Esophagus squamous epithelium (tissue), 5 donors: ENCODE measurements at regions not wholly inside any gene's neighbourhood (a gene's known extent, or its start where the extent isn't known, plus 50 kb on each side); places are given as distances from the start of the nearest gene placed in this dataset.

Experiments used
- DNase-seq: peaks from one replicate; lab custom pipeline; 2025; lab: John Stamatoyannopoulos, UW
- H3K27ac ChIP-seq, 4 donors: fragments of 200-600 bp; sonication (generic); one replicate each; pipeline ENCODE4 v1.5.1; 2016 to 2019; ENCODE audit warnings: mild to moderate bottlenecking in 1 of 4
- H3K27me3 ChIP-seq, 4 donors: fragments of 200-600 bp; sonication (generic); 1 replicate in 3 of 4; 2 replicates in 1 of 4; pipeline versions ENCODE4 v1.5.1 to v1.6.0; 2017 to 2021; ENCODE audit warnings: antibody characterized with exemption in 1 of 4
- H3K36me3 ChIP-seq, 3 donors: fragments of 200-600 bp; sonication (generic); one replicate each; pipeline ENCODE4 v1.5.1; 2016 to 2019
- H3K4me1 ChIP-seq, 3 donors: fragments of 200-600 bp; sonication (generic); one replicate each; pipeline ENCODE4 v1.5.1; 2017 to 2019
- H3K4me3 ChIP-seq, 4 donors: fragments of 200-600 bp; sonication (generic); 1 replicate in 3 of 4; 2 replicates in 1 of 4; pipeline ENCODE4 v1.5.1; 2016 to 2019; ENCODE audit warnings: mild to moderate bottlenecking in 2 of 4, moderate library complexity in 1 of 4
- H3K9me3 ChIP-seq, 3 donors: fragments of 200-600 bp; sonication (generic); one replicate each; pipeline ENCODE4 v1.5.1; 2016 to 2019
- POLR2A ChIP-seq, 4 donors: fragments of 450-650 bp; IDR thresholded peaks; one replicate each; pipeline ENCODE4 v1.6.1; 2017; ENCODE audit warnings: antibody characterized with exemption in 4 of 4, mild to moderate bottlenecking in 4 of 4, moderate library complexity in 3 of 4
- WGBS, 2 donors: methylation state at CpG; one replicate each; pipeline ENCODE4 v1.1.5; 2018; 5-methylcytosine and 5-hydroxymethylcytosine counted together
- intact Hi-C: fragments of 100-400 bp; cut with DNase I; formaldehyde crosslinking; loops from one replicate; pipeline ENCODE4 v1.15.0; 2022
- TF ChIP-seq, protein P1 (sequence below), 6 experiments: fragments of 450-650 bp in 4 of 6; fragments of 200-600 bp in 2 of 6; sonication (generic) in 2 of 6; IDR thresholded peaks; one replicate each; pipeline ENCODE4 v1.5.1; 2016 to 2019; ENCODE audit warnings: antibody characterized with exemption in 6 of 6, mild to moderate bottlenecking in 4 of 6, moderate library complexity in 4 of 6
- donor health status: DM: yes; HTN: yes; CAD: no.

GRCh38 chr4:79666875-79667274 is 258.8 kb upstream of the GK2 start:
- Histone ChIP-seq H3K4me1 (no peaks in the 10 kb centered on the region), H3K9me3 (no peaks in the 10 kb centered on the region), H3K27ac (no peak overlapping the region), H3K36me3 (no peaks in the 10 kb centered on the region), H3K27me3 (no peaks in the 10 kb centered on the region), H3K4me3 (no peak overlapping the region)
- intact Hi-C loops, result no loop called here
- 77 to 86% methylated on average over 3 of the region's 3 CpGs for WGBS, 2 donors
- DNase-seq, result no peak
- TF ChIP-seq POLR2A (IDR thresholded peaks at IDR 0.05), result no peak
- TF ChIP-seq, protein P1, sequence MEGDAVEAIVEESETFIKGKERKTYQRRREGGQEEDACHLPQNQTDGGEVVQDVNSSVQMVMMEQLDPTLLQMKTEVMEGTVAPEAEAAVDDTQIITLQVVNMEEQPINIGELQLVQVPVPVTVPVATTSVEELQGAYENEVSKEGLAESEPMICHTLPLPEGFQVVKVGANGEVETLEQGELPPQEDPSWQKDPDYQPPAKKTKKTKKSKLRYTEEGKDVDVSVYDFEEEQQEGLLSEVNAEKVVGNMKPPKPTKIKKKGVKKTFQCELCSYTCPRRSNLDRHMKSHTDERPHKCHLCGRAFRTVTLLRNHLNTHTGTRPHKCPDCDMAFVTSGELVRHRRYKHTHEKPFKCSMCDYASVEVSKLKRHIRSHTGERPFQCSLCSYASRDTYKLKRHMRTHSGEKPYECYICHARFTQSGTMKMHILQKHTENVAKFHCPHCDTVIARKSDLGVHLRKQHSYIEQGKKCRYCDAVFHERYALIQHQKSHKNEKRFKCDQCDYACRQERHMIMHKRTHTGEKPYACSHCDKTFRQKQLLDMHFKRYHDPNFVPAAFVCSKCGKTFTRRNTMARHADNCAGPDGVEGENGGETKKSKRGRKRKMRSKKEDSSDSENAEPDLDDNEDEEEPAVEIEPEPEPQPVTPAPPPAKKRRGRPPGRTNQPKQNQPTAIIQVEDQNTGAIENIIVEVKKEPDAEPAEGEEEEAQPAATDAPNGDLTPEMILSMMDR (IDR thresholded peaks at IDR 0.05), result no peak

- Histone ChIP-seq H3K4me1 (no peaks in the 10 kb centered on the region), H3K9me3 (no peaks in the 10 kb centered on the region), H3K36me3 (no peaks in the 10 kb centered on the region), H3K27me3 (no peaks in the 10 kb centered on the region), H3K4me3 (no peak overlapping the region), H3K27ac (no peak overlapping the region)
- no peak for TF ChIP-seq POLR2A (IDR thresholded peaks at IDR 0.05)
- TF ChIP-seq, protein P1 (IDR thresholded peaks at IDR 0.05), result no peak
- WGBS, 2 donors, result 32 to 65% methylated on average over 1 of the region's 1 CpG
- intact Hi-C loops, result no loop called here
- no peak for DNase-seq
Measured at GRCh38 chr4:79666112-79666511, 258.1 kb upstream of the GK2 start.

- intact Hi-C loops, result no loop called here
- Histone ChIP-seq H3K27me3 (no peaks in the 10 kb centered on the region), H3K4me3 (no peak overlapping the region), H3K4me1 (no peaks in the 10 kb centered on the region), H3K36me3 (no peaks in the 10 kb centered on the region), H3K27ac (no peak overlapping the region), H3K9me3 (peaks cover 0 to 5% (median 0%) of the 10 kb centered on the region in 3 donors)
- WGBS, 2 donors, result 76 to 95% methylated on average over 4 of the region's 4 CpGs
- TF ChIP-seq, protein P1 (IDR thresholded peaks at IDR 0.05), result no peak
- no peak for TF ChIP-seq POLR2A (IDR thresholded peaks at IDR 0.05)
- DNase-seq, result no peak
Measured at GRCh38 chr4:79663865-79664264, 255.8 kb upstream of the GK2 start.

GRCh38 chr4:79663141-79663540 is 255.1 kb upstream of the GK2 start:
- H3K9me3 ChIP-seq, result peaks cover 0 to 5% (median 0%) of the 10 kb centered on the region in 3 donors
- H3K36me3 ChIP-seq, result no peaks in the 10 kb centered on the region
- H3K4me3 ChIP-seq, result no peak overlapping the region
- DNase-seq, result no peak
- no peaks in the 10 kb centered on the region for H3K27me3 ChIP-seq
- 90 to 100% methylated on average over 1 of the region's 1 CpG for WGBS, 2 donors
- no peak for TF ChIP-seq POLR2A (IDR thresholded peaks at IDR 0.05)
- TF ChIP-seq, protein P1 (IDR thresholded peaks at IDR 0.05), result no peak
- H3K4me1 ChIP-seq, result no peaks in the 10 kb centered on the region
- no peak overlapping the region for H3K27ac ChIP-seq
- intact Hi-C loops, result no loop called here

GRCh38 chr4:79662651-79663050 is 254.6 kb upstream of the GK2 start:
- no peaks in the 10 kb centered on the region for H3K4me1 ChIP-seq
- no peak for TF ChIP-seq POLR2A (IDR thresholded peaks at IDR 0.05)
- TF ChIP-seq, protein P1 (IDR thresholded peaks at IDR 0.05), result no peak
- H3K4me3 ChIP-seq, result no peak overlapping the region
- 89 to 95% methylated on average over 3 of the region's 3 CpGs for WGBS, 2 donors
- no peak overlapping the region for H3K27ac ChIP-seq
- no peaks in the 10 kb centered on the region for H3K27me3 ChIP-seq
- intact Hi-C loops, result no loop called here
- no peaks in the 10 kb centered on the region for H3K36me3 ChIP-seq
- peaks cover 0 to 6% (median 0%) of the 10 kb centered on the region in 3 donors for H3K9me3 ChIP-seq
- DNase-seq, result no peak
